Transverse colon (tissue), 4 donors: ENCODE measurements at regions not wholly inside any gene's neighbourhood (a gene's known extent, or its start where the extent isn't known, plus 50 kb on each side); places are given as distances from the start of the nearest gene placed in this dataset.

ENCODE experiments used
- CTCF ChIP-seq, 5 experiments: fragments of 200-600 bp in 3 of 5; fragments of 450-650 bp in 2 of 5; sonication (generic) in 3 of 5; IDR thresholded peaks; 1 replicate in 2 of 5; 2 replicates in 3 of 5; pipeline ENCODE4 v1.5.1; 2016 to 2017; ENCODE audit warnings: antibody characterized with exemption in 5 of 5, inconsistent platforms in 3 of 5, mild to moderate bottlenecking in 2 of 5, moderate library complexity in 1 of 5
- EP300 ChIP-seq: sonication (generic); formaldehyde crosslinking; IDR thresholded peaks from one replicate; pipeline ENCODE4 v1.6.1; 2017; ENCODE audit warnings: antibody characterized with exemption, low read depth
- POLR2A ChIP-seq: fragments of 450-650 bp; IDR thresholded peaks from one replicate; pipeline ENCODE4 v1.6.1; 2016; ENCODE audit warnings: antibody characterized with exemption, mild to moderate bottlenecking, moderate library complexity
- POLR2AphosphoS5 ChIP-seq, 3 donors: sonication (generic); formaldehyde crosslinking; IDR thresholded peaks; one replicate each; pipeline ENCODE4 v1.6.1; 2016; ENCODE audit warnings: antibody characterized with exemption in 3 of 3

- TF ChIP-seq CTCF (IDR thresholded peaks at IDR 0.05) (no peak), POLR2A (no peak), EP300 (no peak), POLR2AphosphoS5 (IDR thresholded peaks at IDR 0.05) (no peak)
These were observed 161.7 kb downstream of the ALX1 start for GRCh38 chr12:85441741-85442140.
